ENCODE measurements at regions not wholly inside any gene's neighbourhood (a gene's known extent, or its start where the extent isn't known, plus 50 kb on each side); places are given as distances from the start of the nearest gene placed in this dataset.
"Not testable (repeated sequence)": the region's sequence is repeated elsewhere in the genome, so short reads cannot be mapped to it uniquely, and the experiment has no call there.

GRCh38 chr9:75666856-75667554 lies 223.5 kb upstream of the PCSK5 start:
- Histone ChIP-seq H3K9ac (no peak overlapping the region), H3K36me3 (no peaks in the 10 kb centered on the region), H3K27me3 (no peaks in the 10 kb centered on the region), H3K4me1 (peaks cover 12% of the 10 kb centered on the region), H4K20me1 (no peaks in the 10 kb centered on the region), H3K4me2 (no peak overlapping the region), H3K9me3 (no peaks in the 10 kb centered on the region), H3K4me3 (no peak overlapping the region), H3K27ac (no peak overlapping the region)
- no peak for TF ChIP-seq Cebpa-rat (IDR thresholded peaks at IDR 0.05)

GRCh38 chr9:75669721-75670120 lies 220.8 kb upstream of the PCSK5 start:
- H3K9ac ChIP-seq = no peak overlapping the region
- no peak overlapping the region for H3K27ac ChIP-seq
- no peaks in the 10 kb centered on the region for H3K36me3 ChIP-seq
- H3K4me3 ChIP-seq = no peak overlapping the region
- H3K27me3 ChIP-seq = no peaks in the 10 kb centered on the region
- H3K4me1 ChIP-seq = peaks cover 17% of the 10 kb centered on the region
- peaks cover 9% of the 10 kb centered on the region for H3K9me3 ChIP-seq
- no peak for TF ChIP-seq Cebpa-rat (IDR thresholded peaks at IDR 0.05)
- H3K4me2 ChIP-seq = no peak overlapping the region
- H4K20me1 ChIP-seq = no peaks in the 10 kb centered on the region

GRCh38 chr9:75671354-75671753 lies 219.1 kb upstream of the PCSK5 start:
- Histone ChIP-seq H3K4me1 (peaks cover 17% of the 10 kb centered on the region), H3K27me3 (no peaks in the 10 kb centered on the region), H3K4me2 (peak overlapping the region; percentile 53), H3K9me3 (peaks cover 9% of the 10 kb centered on the region), H3K9ac (no peak overlapping the region), H4K20me1 (no peaks in the 10 kb centered on the region), H3K27ac (peak overlapping the region; percentile 66), H3K4me3 (no peak overlapping the region), H3K36me3 (no peaks in the 10 kb centered on the region)
- no peak for TF ChIP-seq Cebpa-rat (IDR thresholded peaks at IDR 0.05)

- Histone ChIP-seq H3K36me3 (no peaks in the 10 kb centered on the region), H3K27me3 (no peaks in the 10 kb centered on the region), H4K20me1 (no peaks in the 10 kb centered on the region), H3K4me1 (peaks cover 17% of the 10 kb centered on the region), H3K9ac (no peak overlapping the region), H3K9me3 (peaks cover 9% of the 10 kb centered on the region), H3K4me3 (no peak overlapping the region), H3K4me2 (no peak overlapping the region), H3K27ac (no peak overlapping the region)
- no peak for TF ChIP-seq Cebpa-rat (IDR thresholded peaks at IDR 0.05)
Observed at GRCh38 chr9:75672478-75672877, 218.0 kb upstream of the PCSK5 start.

- H3K4me1 ChIP-seq = peaks cover 12% of the 10 kb centered on the region
- TF ChIP-seq Cebpa-rat (IDR thresholded peaks at IDR 0.05) = no peak
- H3K9me3 ChIP-seq = peaks cover 9% of the 10 kb centered on the region; the same call in 1 of the 2 replicates
- no peak overlapping the region for H3K4me2 ChIP-seq
- H3K27ac ChIP-seq = no peak overlapping the region
- no peak overlapping the region for H3K4me3 ChIP-seq
- H3K9ac ChIP-seq = no peak overlapping the region
- H3K36me3 ChIP-seq = no peaks in the 10 kb centered on the region
- H4K20me1 ChIP-seq = no peaks in the 10 kb centered on the region
- H3K27me3 ChIP-seq = no peaks in the 10 kb centered on the region
Observed at GRCh38 chr9:75683591-75683990, 206.9 kb upstream of the PCSK5 start.

GRCh38 chr9:75685062-75685461 lies 205.4 kb upstream of the PCSK5 start:
- Histone ChIP-seq H4K20me1 (no peaks in the 10 kb centered on the region), H3K36me3 (peaks cover 5% of the 10 kb centered on the region; the same call in 1 of the 2 replicates), H3K4me3 (no peak overlapping the region), H3K9me3 (peaks cover 19% of the 10 kb centered on the region), H3K27ac (no peak overlapping the region), H3K4me1 (peaks cover 14% of the 10 kb centered on the region), H3K4me2 (no peak overlapping the region), H3K9ac (no peak overlapping the region), H3K27me3 (no peaks in the 10 kb centered on the region)
- TF ChIP-seq Cebpa-rat (IDR thresholded peaks at IDR 0.05) = no peak

- Histone ChIP-seq H3K9me3 (peaks cover 24% of the 10 kb centered on the region), H3K27me3 (no peaks in the 10 kb centered on the region), H3K4me1 (peaks cover 35% of the 10 kb centered on the region), H4K20me1 (no peaks in the 10 kb centered on the region), H3K4me2 (no peak overlapping the region), H3K36me3 (peaks cover 6% of the 10 kb centered on the region; the same call in 1 of the 2 replicates), H3K4me3 (no peak overlapping the region), H3K27ac (no peak overlapping the region), H3K9ac (no peak overlapping the region)
- no peak for TF ChIP-seq Cebpa-rat (IDR thresholded peaks at IDR 0.05)
Observed at GRCh38 chr9:75687359-75687953, 203.0 kb upstream of the PCSK5 start.

GRCh38 chr9:75690551-75690950 lies 199.9 kb upstream of the PCSK5 start:
- H3K9ac ChIP-seq, H3K36me3 ChIP-seq, H3K27ac ChIP-seq, H4K20me1 ChIP-seq, H3K27me3 ChIP-seq, H3K4me3 ChIP-seq: not testable (repeated sequence)
- 0 out of 2 replicates have a peak overlapping the region, but pooled peaks have one; percentile 80 for H3K4me2 ChIP-seq
- H3K9me3 ChIP-seq = peaks cover 20% of the 10 kb centered on the region
- peaks cover 63% of the 10 kb centered on the region for H3K4me1 ChIP-seq

GRCh38 chr9:75691408-75691807 lies 199.1 kb upstream of the PCSK5 start:
- no peak overlapping the region for H3K4me3 ChIP-seq
- H3K9ac ChIP-seq = no peak overlapping the region
- H3K4me1 ChIP-seq = peaks cover 63% of the 10 kb centered on the region
- peaks cover 6% of the 10 kb centered on the region; the same call in 1 of the 2 replicates for H3K36me3 ChIP-seq
- H3K27me3 ChIP-seq = no peaks in the 10 kb centered on the region
- peak overlapping the region; percentile 80 for H3K4me2 ChIP-seq
- peaks cover 20% of the 10 kb centered on the region for H3K9me3 ChIP-seq
- no peak for TF ChIP-seq Cebpa-rat (IDR thresholded peaks at IDR 0.05)
- H4K20me1 ChIP-seq = no peaks in the 10 kb centered on the region
- H3K27ac ChIP-seq = peak overlapping the region; percentile 60

GRCh38 chr9:75692309-75692708 lies 198.2 kb upstream of the PCSK5 start:
- Histone ChIP-seq H3K9ac (no peak overlapping the region), H3K4me1 (peaks cover 63% of the 10 kb centered on the region), H3K4me3 (peak overlapping the region; percentile 28; the same call in 1 of the 2 replicates), H3K36me3 (peaks cover 6% of the 10 kb centered on the region; the same call in 1 of the 2 replicates), H4K20me1 (no peaks in the 10 kb centered on the region), H3K27ac (peak overlapping the region; percentile 60), H3K27me3 (no peaks in the 10 kb centered on the region), H3K4me2 (peak overlapping the region; percentile 80), H3K9me3 (peaks cover 20% of the 10 kb centered on the region)
- no peak for TF ChIP-seq Cebpa-rat (IDR thresholded peaks at IDR 0.05)

Measured in BLaER1 (cell line).